ENCODE measurements at regions not wholly inside any gene's neighbourhood (a gene's known extent, or its start where the extent isn't known, plus 50 kb on each side); places are given as distances from the start of the nearest gene placed in this dataset.

- no peak overlapping the region for H3K4me3 ChIP-seq (ENCODE audit: low read depth in 1 of 2, low read length in 2 of 2)
- no peaks in the 10 kb centered on the region for H3K36me3 ChIP-seq (ENCODE audit: control insufficient read depth in 1 of 2, insufficient read depth in 2 of 2, low read length in 2 of 2)
- H3K9me3 ChIP-seq (ENCODE audit: control insufficient read depth in 1 of 2, low read length in 2 of 2): peaks cover 0 to 12% of the 10 kb centered on the region in 2 donors
- no peaks in the 10 kb centered on the region for H3K4me1 ChIP-seq (ENCODE audit: control insufficient read depth in 1 of 2, insufficient read depth in 2 of 2, low read length in 2 of 2)
- H3K27me3 ChIP-seq (ENCODE audit: control insufficient read depth in 1 of 2, insufficient read depth in 2 of 2, low read length in 2 of 2): no peaks in the 10 kb centered on the region
- no peak overlapping the region for H3K9ac ChIP-seq (ENCODE audit: low read depth in 1 of 2, low read length in 2 of 2)
- no peak overlapping the region for H3K27ac ChIP-seq (ENCODE audit: low read depth, low read length)
Measured at GRCh38 chr12:126196263-126196662, 1131.0 kb downstream of the AACS start.

GRCh38 chr12:126198516-126198915 is 1133.3 kb downstream of the AACS start:
- Histone ChIP-seq H3K27me3 (ENCODE audit: control insufficient read depth in 1 of 2, insufficient read depth in 2 of 2, low read length in 2 of 2) (no peaks in the 10 kb centered on the region), H3K36me3 (ENCODE audit: control insufficient read depth in 1 of 2, insufficient read depth in 2 of 2, low read length in 2 of 2) (no peaks in the 10 kb centered on the region), H3K27ac (ENCODE audit: low read depth, low read length) (no peak overlapping the region), H3K9me3 (ENCODE audit: control insufficient read depth in 1 of 2, low read length in 2 of 2) (peaks cover 0 to 11% of the 10 kb centered on the region in 2 donors), H3K4me3 (ENCODE audit: low read depth in 1 of 2, low read length in 2 of 2) (no peak overlapping the region), H3K4me1 (ENCODE audit: control insufficient read depth in 1 of 2, insufficient read depth in 2 of 2, low read length in 2 of 2) (no peaks in the 10 kb centered on the region), H3K9ac (ENCODE audit: low read depth in 1 of 2, low read length in 2 of 2) (no peak overlapping the region)

GRCh38 chr12:126198966-126199692 is 1133.9 kb downstream of the AACS start:
- Histone ChIP-seq H3K9ac (ENCODE audit: low read depth in 1 of 2, low read length in 2 of 2) (no peak overlapping the region), H3K36me3 (ENCODE audit: control insufficient read depth in 1 of 2, insufficient read depth in 2 of 2, low read length in 2 of 2) (no peaks in the 10 kb centered on the region), H3K27ac (ENCODE audit: low read depth, low read length) (no peak overlapping the region), H3K4me3 (ENCODE audit: low read depth in 1 of 2, low read length in 2 of 2) (no peak overlapping the region), H3K4me1 (ENCODE audit: control insufficient read depth in 1 of 2, insufficient read depth in 2 of 2, low read length in 2 of 2) (no peaks in the 10 kb centered on the region), H3K27me3 (ENCODE audit: control insufficient read depth in 1 of 2, insufficient read depth in 2 of 2, low read length in 2 of 2) (no peaks in the 10 kb centered on the region), H3K9me3 (ENCODE audit: control insufficient read depth in 1 of 2, low read length in 2 of 2) (peaks cover 0 to 11% of the 10 kb centered on the region in 2 donors)

GRCh38 chr12:126201981-126202537 is 1136.8 kb downstream of the AACS start:
- Histone ChIP-seq H3K36me3 (ENCODE audit: control insufficient read depth in 1 of 2, insufficient read depth in 2 of 2, low read length in 2 of 2) (no peaks in the 10 kb centered on the region), H3K27ac (ENCODE audit: low read depth, low read length) (no peak overlapping the region), H3K9ac (ENCODE audit: low read depth in 1 of 2, low read length in 2 of 2) (no peak overlapping the region), H3K9me3 (ENCODE audit: control insufficient read depth in 1 of 2, low read length in 2 of 2) (peaks cover 0 to 6% of the 10 kb centered on the region in 2 donors), H3K27me3 (ENCODE audit: control insufficient read depth in 1 of 2, insufficient read depth in 2 of 2, low read length in 2 of 2) (no peaks in the 10 kb centered on the region), H3K4me3 (ENCODE audit: low read depth in 1 of 2, low read length in 2 of 2) (no peak overlapping the region), H3K4me1 (ENCODE audit: control insufficient read depth in 1 of 2, insufficient read depth in 2 of 2, low read length in 2 of 2) (no peaks in the 10 kb centered on the region)

- Histone ChIP-seq H3K9me3 (ENCODE audit: control insufficient read depth in 1 of 2, low read length in 2 of 2) (peaks cover 0 to 6% of the 10 kb centered on the region in 2 donors), H3K27me3 (ENCODE audit: control insufficient read depth in 1 of 2, insufficient read depth in 2 of 2, low read length in 2 of 2) (no peaks in the 10 kb centered on the region), H3K4me3 (ENCODE audit: low read depth in 1 of 2, low read length in 2 of 2) (no peak overlapping the region), H3K36me3 (ENCODE audit: control insufficient read depth in 1 of 2, insufficient read depth in 2 of 2, low read length in 2 of 2) (no peaks in the 10 kb centered on the region), H3K9ac (ENCODE audit: low read depth in 1 of 2, low read length in 2 of 2) (no peak overlapping the region), H3K4me1 (ENCODE audit: control insufficient read depth in 1 of 2, insufficient read depth in 2 of 2, low read length in 2 of 2) (no peaks in the 10 kb centered on the region), H3K27ac (ENCODE audit: low read depth, low read length) (no peak overlapping the region)
Measured at GRCh38 chr12:126204326-126204725, 1139.1 kb downstream of the AACS start.

GRCh38 chr12:126210026-126210425 is 1144.8 kb downstream of the AACS start:
- Histone ChIP-seq H3K27ac (ENCODE audit: low read depth, low read length) (no peak overlapping the region), H3K4me3 (ENCODE audit: low read depth in 1 of 2, low read length in 2 of 2) (no peak overlapping the region), H3K9ac (ENCODE audit: low read depth in 1 of 2, low read length in 2 of 2) (no peak overlapping the region), H3K4me1 (ENCODE audit: control insufficient read depth in 1 of 2, insufficient read depth in 2 of 2, low read length in 2 of 2) (no peaks in the 10 kb centered on the region), H3K36me3 (ENCODE audit: control insufficient read depth in 1 of 2, insufficient read depth in 2 of 2, low read length in 2 of 2) (no peaks in the 10 kb centered on the region), H3K27me3 (ENCODE audit: control insufficient read depth in 1 of 2, insufficient read depth in 2 of 2, low read length in 2 of 2) (no peaks in the 10 kb centered on the region), H3K9me3 (ENCODE audit: control insufficient read depth in 1 of 2, low read length in 2 of 2) (peaks cover 0 to 5% of the 10 kb centered on the region in 2 donors)

- no peak overlapping the region for H3K4me3 ChIP-seq (ENCODE audit: low read depth in 1 of 2, low read length in 2 of 2)
- no peaks in the 10 kb centered on the region for H3K36me3 ChIP-seq (ENCODE audit: control insufficient read depth in 1 of 2, insufficient read depth in 2 of 2, low read length in 2 of 2)
- no peaks in the 10 kb centered on the region for H3K27me3 ChIP-seq (ENCODE audit: control insufficient read depth in 1 of 2, insufficient read depth in 2 of 2, low read length in 2 of 2)
- H3K9me3 ChIP-seq (ENCODE audit: control insufficient read depth in 1 of 2, low read length in 2 of 2): peaks cover 0 to 5% of the 10 kb centered on the region in 2 donors
- no peak overlapping the region for H3K27ac ChIP-seq (ENCODE audit: low read depth, low read length)
- H3K4me1 ChIP-seq (ENCODE audit: control insufficient read depth in 1 of 2, insufficient read depth in 2 of 2, low read length in 2 of 2): no peaks in the 10 kb centered on the region
- H3K9ac ChIP-seq (ENCODE audit: low read depth in 1 of 2, low read length in 2 of 2): no peak overlapping the region
Measured at GRCh38 chr12:126210448-126210847, 1145.2 kb downstream of the AACS start.

GRCh38 chr12:126212824-126213223 is 1147.6 kb downstream of the AACS start:
- Histone ChIP-seq H3K4me3 (ENCODE audit: low read depth in 1 of 2, low read length in 2 of 2) (no peak overlapping the region), H3K36me3 (ENCODE audit: control insufficient read depth in 1 of 2, insufficient read depth in 2 of 2, low read length in 2 of 2) (no peaks in the 10 kb centered on the region), H3K9ac (ENCODE audit: low read depth in 1 of 2, low read length in 2 of 2) (no peak overlapping the region), H3K27me3 (ENCODE audit: control insufficient read depth in 1 of 2, insufficient read depth in 2 of 2, low read length in 2 of 2) (no peaks in the 10 kb centered on the region), H3K4me1 (ENCODE audit: control insufficient read depth in 1 of 2, insufficient read depth in 2 of 2, low read length in 2 of 2) (no peaks in the 10 kb centered on the region), H3K27ac (ENCODE audit: low read depth, low read length) (no peak overlapping the region), H3K9me3 (ENCODE audit: control insufficient read depth in 1 of 2, low read length in 2 of 2) (peaks cover 3 to 8% of the 10 kb centered on the region in 2 donors)

GRCh38 chr12:126218697-126219096 is 1153.5 kb downstream of the AACS start:
- no peaks in the 10 kb centered on the region for H3K27me3 ChIP-seq (ENCODE audit: control insufficient read depth in 1 of 2, insufficient read depth in 2 of 2, low read length in 2 of 2)
- no peaks in the 10 kb centered on the region for H3K36me3 ChIP-seq (ENCODE audit: control insufficient read depth in 1 of 2, insufficient read depth in 2 of 2, low read length in 2 of 2)
- no peak overlapping the region for H3K9ac ChIP-seq (ENCODE audit: low read depth in 1 of 2, low read length in 2 of 2)
- no peak overlapping the region for H3K27ac ChIP-seq (ENCODE audit: low read depth, low read length)
- H3K4me1 ChIP-seq (ENCODE audit: control insufficient read depth in 1 of 2, insufficient read depth in 2 of 2, low read length in 2 of 2): no peaks in the 10 kb centered on the region
- H3K4me3 ChIP-seq (ENCODE audit: low read depth in 1 of 2, low read length in 2 of 2): no peak overlapping the region
- H3K9me3 ChIP-seq (ENCODE audit: control insufficient read depth in 1 of 2, low read length in 2 of 2): peaks cover 3 to 5% of the 10 kb centered on the region in 2 donors

- no peak overlapping the region for H3K4me3 ChIP-seq (ENCODE audit: low read depth in 1 of 2, low read length in 2 of 2)
- H3K27me3 ChIP-seq (ENCODE audit: control insufficient read depth in 1 of 2, insufficient read depth in 2 of 2, low read length in 2 of 2): no peaks in the 10 kb centered on the region
- H3K4me1 ChIP-seq (ENCODE audit: control insufficient read depth in 1 of 2, insufficient read depth in 2 of 2, low read length in 2 of 2): no peaks in the 10 kb centered on the region
- H3K27ac ChIP-seq (ENCODE audit: low read depth, low read length): no peak overlapping the region
- H3K9ac ChIP-seq (ENCODE audit: low read depth in 1 of 2, low read length in 2 of 2): no peak overlapping the region
- H3K9me3 ChIP-seq (ENCODE audit: control insufficient read depth in 1 of 2, low read length in 2 of 2): peaks cover 3 to 5% of the 10 kb centered on the region in 2 donors
- H3K36me3 ChIP-seq (ENCODE audit: control insufficient read depth in 1 of 2, insufficient read depth in 2 of 2, low read length in 2 of 2): no peaks in the 10 kb centered on the region
Measured at GRCh38 chr12:126219139-126219538, 1153.9 kb downstream of the AACS start.
